Duodenal mucosa (tissue), 2 donors: ENCODE measurements at regions not wholly inside any gene's neighbourhood (a gene's known extent, or its start where the extent isn't known, plus 50 kb on each side); places are given as distances from the start of the nearest gene placed in this dataset.

ENCODE experiments used
- H3K27ac ChIP-seq: one replicate; pipeline ENCODE4 v1.7.0; 2013; ENCODE audit warnings: low read depth, low read length
- H3K27me3 ChIP-seq, 2 donors: one replicate each; pipeline ENCODE4 v1.7.0; 2013; ENCODE audit warnings: low read length in 2 of 2, control low read depth in 1 of 2; ENCODE audit not compliant: insufficient read depth in 2 of 2, control insufficient read depth in 1 of 2
- H3K36me3 ChIP-seq, 2 donors: one replicate each; pipeline ENCODE4 v1.7.0; 2013; ENCODE audit warnings: low read length in 2 of 2, control low read depth in 1 of 2; ENCODE audit not compliant: insufficient read depth in 2 of 2, control insufficient read depth in 1 of 2
- H3K4me1 ChIP-seq, 2 donors: one replicate each; pipeline ENCODE4 v1.7.0; 2013; ENCODE audit warnings: low read length in 2 of 2, control low read depth in 1 of 2; ENCODE audit not compliant: insufficient read depth in 2 of 2, control insufficient read depth in 1 of 2
- H3K4me3 ChIP-seq, 2 donors: one replicate each; pipeline ENCODE4 v1.7.0; 2013; ENCODE audit warnings: low read length in 2 of 2, low read depth in 1 of 2
- H3K9ac ChIP-seq, 2 donors: one replicate each; pipeline ENCODE4 v1.7.0; 2013; ENCODE audit warnings: low read length in 2 of 2, low read depth in 1 of 2
- H3K9me3 ChIP-seq, 2 donors: one replicate each; pipeline ENCODE4 v1.7.0; 2013; ENCODE audit warnings: low read length in 2 of 2, control low read depth in 1 of 2; ENCODE audit not compliant: control insufficient read depth in 1 of 2

- Histone ChIP-seq H3K4me1 (no peaks in the 10 kb centered on the region), H3K27ac (no peak overlapping the region), H3K9me3 (no peaks in the 10 kb centered on the region), H3K4me3 (no peak overlapping the region), H3K9ac (no peak overlapping the region), H3K36me3 (no peaks in the 10 kb centered on the region), H3K27me3 (no peaks in the 10 kb centered on the region)
Measured at GRCh38 chrX:118250445-118250844, 95.5 kb upstream of the WDR44 start.

GRCh38 chrX:118251271-118251670 lies 94.6 kb upstream of the WDR44 start:
- Histone ChIP-seq H3K27ac (no peak overlapping the region), H3K4me3 (no peak overlapping the region), H3K4me1 (no peaks in the 10 kb centered on the region), H3K9me3 (no peaks in the 10 kb centered on the region), H3K36me3 (no peaks in the 10 kb centered on the region), H3K27me3 (no peaks in the 10 kb centered on the region), H3K9ac (no peak overlapping the region)

GRCh38 chrX:118252967-118253366 lies 92.9 kb upstream of the WDR44 start:
- Histone ChIP-seq H3K9ac (no peak overlapping the region), H3K9me3 (no peaks in the 10 kb centered on the region), H3K27me3 (no peaks in the 10 kb centered on the region), H3K4me1 (no peaks in the 10 kb centered on the region), H3K27ac (no peak overlapping the region), H3K4me3 (no peak overlapping the region), H3K36me3 (no peaks in the 10 kb centered on the region)

- no peaks in the 10 kb centered on the region for H3K9me3 ChIP-seq
- no peak overlapping the region for H3K4me3 ChIP-seq
- H3K27me3 ChIP-seq: no peaks in the 10 kb centered on the region
- H3K9ac ChIP-seq: no peak overlapping the region
- no peaks in the 10 kb centered on the region for H3K36me3 ChIP-seq
- H3K4me1 ChIP-seq: no peaks in the 10 kb centered on the region
- no peak overlapping the region for H3K27ac ChIP-seq
Measured at GRCh38 chrX:118254611-118255010, 91.3 kb upstream of the WDR44 start.

- H3K27ac ChIP-seq: no peak overlapping the region
- no peaks in the 10 kb centered on the region for H3K36me3 ChIP-seq
- no peaks in the 10 kb centered on the region for H3K27me3 ChIP-seq
- no peaks in the 10 kb centered on the region for H3K4me1 ChIP-seq
- H3K9ac ChIP-seq: no peak overlapping the region
- no peak overlapping the region for H3K4me3 ChIP-seq
- no peaks in the 10 kb centered on the region for H3K9me3 ChIP-seq
Measured at GRCh38 chrX:118255921-118256320, 90.0 kb upstream of the WDR44 start.

- Histone ChIP-seq H3K4me1 (no peaks in the 10 kb centered on the region), H3K9me3 (no peaks in the 10 kb centered on the region), H3K9ac (no peak overlapping the region), H3K27ac (no peak overlapping the region), H3K4me3 (no peak overlapping the region), H3K27me3 (no peaks in the 10 kb centered on the region), H3K36me3 (no peaks in the 10 kb centered on the region)
Measured at GRCh38 chrX:118257781-118258180, 88.1 kb upstream of the WDR44 start.

GRCh38 chrX:118259213-118259612 lies 86.7 kb upstream of the WDR44 start:
- H3K4me1 ChIP-seq: no peaks in the 10 kb centered on the region
- H3K27ac ChIP-seq: no peak overlapping the region
- H3K4me3 ChIP-seq: no peak overlapping the region
- no peak overlapping the region for H3K9ac ChIP-seq
- no peaks in the 10 kb centered on the region for H3K9me3 ChIP-seq
- H3K36me3 ChIP-seq: no peaks in the 10 kb centered on the region
- no peaks in the 10 kb centered on the region for H3K27me3 ChIP-seq

GRCh38 chrX:118261151-118261550 lies 84.8 kb upstream of the WDR44 start:
- no peaks in the 10 kb centered on the region for H3K4me1 ChIP-seq
- H3K9me3 ChIP-seq: no peaks in the 10 kb centered on the region

GRCh38 chrX:118271775-118272174 lies 74.1 kb upstream of the WDR44 start:
- no peaks in the 10 kb centered on the region for H3K27me3 ChIP-seq
- H3K27ac ChIP-seq: no peak overlapping the region
- H3K9ac ChIP-seq: no peak overlapping the region
- no peak overlapping the region for H3K4me3 ChIP-seq
- H3K9me3 ChIP-seq: no peaks in the 10 kb centered on the region
- no peaks in the 10 kb centered on the region for H3K4me1 ChIP-seq
- H3K36me3 ChIP-seq: no peaks in the 10 kb centered on the region

More at GRCh38 chrX:118261151-118261550, 84.8 kb upstream of the WDR44 start:
- H3K4me3 ChIP-seq: no peak overlapping the region
- no peak overlapping the region for H3K27ac ChIP-seq
- no peak overlapping the region for H3K9ac ChIP-seq
- no peaks in the 10 kb centered on the region for H3K36me3 ChIP-seq
- H3K27me3 ChIP-seq: no peaks in the 10 kb centered on the region

- Histone ChIP-seq H3K27ac (no peak overlapping the region), H3K9me3 (no peaks in the 10 kb centered on the region), H3K27me3 (no peaks in the 10 kb centered on the region), H3K9ac (no peak overlapping the region), H3K4me1 (no peaks in the 10 kb centered on the region), H3K4me3 (no peak overlapping the region), H3K36me3 (no peaks in the 10 kb centered on the region)
Measured at GRCh38 chrX:118272242-118272641, 73.7 kb upstream of the WDR44 start.
